ENCODE measurements at regions not wholly inside any gene's neighbourhood (a gene's known extent, or its start where the extent isn't known, plus 50 kb on each side); places are given as distances from the start of the nearest gene placed in this dataset.
"Not testable (repeated sequence)": the region's sequence is repeated elsewhere in the genome, so short reads cannot be mapped to it uniquely, and the experiment has no call there.

- H3K27ac ChIP-seq (ENCODE audit: low read depth in 2 of 2, low read length in 1 of 2); H3K36me3 ChIP-seq (ENCODE audit: control insufficient read depth in 2 of 2, insufficient read depth in 2 of 2, low read length in 1 of 2); H3K27me3 ChIP-seq (ENCODE audit: control insufficient read depth in 1 of 2, insufficient read depth in 2 of 2, low read length in 2 of 2); H3K9me3 ChIP-seq (ENCODE audit: control insufficient read depth in 2 of 2, insufficient read depth in 1 of 2, low read depth in 1 of 2, low read length in 1 of 2); H3K4me3 ChIP-seq (ENCODE audit: low read depth in 1 of 2, low read length in 2 of 2); H3K4me1 ChIP-seq (ENCODE audit: control insufficient read depth in 2 of 2, insufficient read depth in 2 of 2, low read length in 1 of 2): not testable (repeated sequence)
- WGBS, 2 donors, result 62 to 86% methylated on average over 2 to 4 of the region's 4 CpGs
Observed at GRCh38 chr5:18674212-18674611, 1040.0 kb downstream of the TAF11L14 start.

DNA sequence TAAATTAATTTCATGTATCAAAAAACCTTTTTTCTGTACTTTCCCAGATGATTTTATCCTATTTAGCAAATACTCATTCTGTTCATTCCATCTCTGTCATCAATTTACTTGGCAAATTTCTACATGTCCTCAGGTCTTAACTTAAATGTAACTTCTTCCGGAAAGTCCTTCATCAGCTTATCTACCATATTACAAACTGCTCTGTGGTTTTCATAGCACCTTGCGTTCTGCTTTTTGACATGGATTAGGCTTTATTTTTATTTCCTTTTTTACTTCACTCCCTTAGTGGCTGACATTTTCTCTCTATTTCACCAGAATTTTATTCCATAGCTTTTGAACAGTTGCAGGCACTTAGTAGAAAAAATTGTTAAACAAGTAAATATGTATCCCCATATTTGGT, 1040.8 kb downstream of the TAF11L14 start:
- Histone ChIP-seq H3K9me3 (ENCODE audit: control insufficient read depth in 2 of 2, insufficient read depth in 1 of 2, low read depth in 1 of 2, low read length in 1 of 2) (no peaks in the 10 kb centered on the region), H3K36me3 (ENCODE audit: control insufficient read depth in 2 of 2, insufficient read depth in 2 of 2, low read length in 1 of 2) (no peaks in the 10 kb centered on the region), H3K27ac (ENCODE audit: low read depth in 2 of 2, low read length in 1 of 2) (no peak overlapping the region), H3K27me3 (ENCODE audit: control insufficient read depth in 1 of 2, insufficient read depth in 2 of 2, low read length in 2 of 2) (no peaks in the 10 kb centered on the region), H3K4me3 (ENCODE audit: low read depth in 1 of 2, low read length in 2 of 2) (no peak overlapping the region), H3K4me1 (ENCODE audit: control insufficient read depth in 2 of 2, insufficient read depth in 2 of 2, low read length in 1 of 2) (no peaks in the 10 kb centered on the region)
- 61 to 76% methylated on average over 2 of the region's 2 CpGs for WGBS, 2 donors

DNA sequence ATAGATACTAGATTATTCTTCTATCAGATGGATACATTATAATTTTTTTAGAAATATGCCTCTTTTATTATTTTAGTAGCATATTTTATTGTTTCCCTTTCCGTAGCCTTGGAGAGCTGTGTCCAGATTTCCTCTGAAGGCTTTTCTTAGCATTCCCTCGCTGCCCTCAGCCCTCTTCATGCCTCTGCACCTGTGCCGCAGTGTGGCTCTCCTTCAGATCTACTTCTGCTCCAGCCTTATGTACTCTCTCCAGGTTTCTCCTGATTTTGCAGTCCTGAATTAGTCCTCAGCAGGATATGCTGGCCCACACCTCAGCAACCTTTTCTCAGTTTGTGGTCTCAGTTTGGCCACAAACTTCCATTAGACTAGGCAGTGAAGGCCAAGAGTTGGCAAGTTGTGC, 1052.0 kb downstream of the TAF11L14 start:
- Histone ChIP-seq H3K9me3 (ENCODE audit: control insufficient read depth in 2 of 2, insufficient read depth in 1 of 2, low read depth in 1 of 2, low read length in 1 of 2) (no peaks in the 10 kb centered on the region), H3K4me1 (ENCODE audit: control insufficient read depth in 2 of 2, insufficient read depth in 2 of 2, low read length in 1 of 2) (peaks cover 0 to 2% of the 10 kb centered on the region in 2 donors), H3K36me3 (ENCODE audit: control insufficient read depth in 2 of 2, insufficient read depth in 2 of 2, low read length in 1 of 2) (no peaks in the 10 kb centered on the region), H3K27ac (ENCODE audit: low read depth in 2 of 2, low read length in 1 of 2) (no peak overlapping the region), H3K27me3 (ENCODE audit: control insufficient read depth in 1 of 2, insufficient read depth in 2 of 2, low read length in 2 of 2) (no peaks in the 10 kb centered on the region), H3K4me3 (ENCODE audit: low read depth in 1 of 2, low read length in 2 of 2) (no peak overlapping the region)
- 89 to 94% methylated on average over 3 of the region's 3 CpGs for WGBS, 2 donors

DNA sequence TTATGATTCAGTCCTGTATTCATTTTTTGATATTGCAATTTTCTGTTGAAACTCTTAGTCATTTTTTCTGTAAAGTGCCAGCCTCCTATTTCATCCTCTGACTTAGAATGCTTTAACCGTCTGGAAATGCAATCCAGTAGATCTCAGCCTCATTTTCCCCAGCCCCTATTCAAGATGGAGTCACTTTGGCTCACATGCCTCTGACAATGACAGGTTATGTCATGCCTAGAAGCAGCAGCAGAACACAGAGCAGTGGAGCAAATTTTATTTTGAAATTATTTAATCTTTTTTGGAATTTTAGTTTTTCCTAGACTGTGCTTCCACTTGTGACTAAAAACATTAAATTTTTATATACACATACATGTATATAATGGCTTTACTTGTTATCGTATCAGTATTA, 1053.2 kb downstream of the TAF11L14 start:
- H3K4me3 ChIP-seq (ENCODE audit: low read depth in 1 of 2, low read length in 2 of 2), result no peak overlapping the region
- H3K27ac ChIP-seq (ENCODE audit: low read depth in 2 of 2, low read length in 1 of 2), result no peak overlapping the region
- H3K9me3 ChIP-seq (ENCODE audit: control insufficient read depth in 2 of 2, insufficient read depth in 1 of 2, low read depth in 1 of 2, low read length in 1 of 2), result no peaks in the 10 kb centered on the region
- no peaks in the 10 kb centered on the region for H3K27me3 ChIP-seq (ENCODE audit: control insufficient read depth in 1 of 2, insufficient read depth in 2 of 2, low read length in 2 of 2)
- H3K4me1 ChIP-seq (ENCODE audit: control insufficient read depth in 2 of 2, insufficient read depth in 2 of 2, low read length in 1 of 2), result peaks cover 0 to 2% of the 10 kb centered on the region in 2 donors
- 79 to 87% methylated on average over 2 of the region's 2 CpGs for WGBS, 2 donors
- H3K36me3 ChIP-seq (ENCODE audit: control insufficient read depth in 2 of 2, insufficient read depth in 2 of 2, low read length in 1 of 2), result no peaks in the 10 kb centered on the region

- Histone ChIP-seq H3K36me3 (ENCODE audit: control insufficient read depth in 2 of 2, insufficient read depth in 2 of 2, low read length in 1 of 2) (no peaks in the 10 kb centered on the region), H3K9me3 (ENCODE audit: control insufficient read depth in 2 of 2, insufficient read depth in 1 of 2, low read depth in 1 of 2, low read length in 1 of 2) (no peaks in the 10 kb centered on the region), H3K4me3 (ENCODE audit: low read depth in 1 of 2, low read length in 2 of 2) (no peak overlapping the region), H3K27ac (ENCODE audit: low read depth in 2 of 2, low read length in 1 of 2) (no peak overlapping the region), H3K4me1 (ENCODE audit: control insufficient read depth in 2 of 2, insufficient read depth in 2 of 2, low read length in 1 of 2) (no peaks in the 10 kb centered on the region), H3K27me3 (ENCODE audit: control insufficient read depth in 1 of 2, insufficient read depth in 2 of 2, low read length in 2 of 2) (no peaks in the 10 kb centered on the region)
- WGBS, 2 donors, result 53 to 69% methylated on average over 1 of the region's 1 CpG
Observed at GRCh38 chr5:18699681-18700080, 1065.4 kb downstream of the TAF11L14 start.

DNA sequence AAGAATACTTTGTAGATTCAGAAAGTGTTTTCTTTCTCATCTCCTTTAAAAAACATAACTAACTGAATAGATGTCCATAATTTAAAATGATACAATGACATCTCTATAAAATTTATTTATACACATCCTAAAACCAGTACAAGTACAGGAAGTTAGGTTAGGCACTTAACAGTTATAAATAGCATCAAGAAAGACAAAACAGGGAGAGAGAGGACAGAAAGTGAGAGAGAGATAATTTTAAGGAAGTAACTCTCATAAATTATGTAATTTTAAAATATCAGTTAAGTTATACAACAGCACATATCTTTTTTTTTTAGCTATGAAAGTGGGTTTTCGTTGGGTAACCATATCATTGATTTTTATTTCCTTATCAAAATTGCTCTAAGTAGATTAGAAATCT, 1068.6 kb downstream of the TAF11L14 start:
- H3K4me3 ChIP-seq (ENCODE audit: low read depth in 1 of 2, low read length in 2 of 2), result no peak overlapping the region
- H3K4me1 ChIP-seq (ENCODE audit: control insufficient read depth in 2 of 2, insufficient read depth in 2 of 2, low read length in 1 of 2), result no peaks in the 10 kb centered on the region
- no peaks in the 10 kb centered on the region for H3K27me3 ChIP-seq (ENCODE audit: control insufficient read depth in 1 of 2, insufficient read depth in 2 of 2, low read length in 2 of 2)
- WGBS, 2 donors, result 43 to 66% methylated on average over 1 of the region's 1 CpG
- H3K36me3 ChIP-seq (ENCODE audit: control insufficient read depth in 2 of 2, insufficient read depth in 2 of 2, low read length in 1 of 2), result no peaks in the 10 kb centered on the region
- no peak overlapping the region for H3K27ac ChIP-seq (ENCODE audit: low read depth in 2 of 2, low read length in 1 of 2)
- no peaks in the 10 kb centered on the region for H3K9me3 ChIP-seq (ENCODE audit: control insufficient read depth in 2 of 2, insufficient read depth in 1 of 2, low read depth in 1 of 2, low read length in 1 of 2)

- H3K27me3 ChIP-seq (ENCODE audit: control insufficient read depth in 1 of 2, insufficient read depth in 2 of 2, low read length in 2 of 2), result no peaks in the 10 kb centered on the region
- WGBS, 2 donors, result 81 to 83% methylated on average over 5 of the region's 5 CpGs
Observed at GRCh38 chr5:18712936-18713485, 1078.8 kb downstream of the TAF11L14 start.

DNA sequence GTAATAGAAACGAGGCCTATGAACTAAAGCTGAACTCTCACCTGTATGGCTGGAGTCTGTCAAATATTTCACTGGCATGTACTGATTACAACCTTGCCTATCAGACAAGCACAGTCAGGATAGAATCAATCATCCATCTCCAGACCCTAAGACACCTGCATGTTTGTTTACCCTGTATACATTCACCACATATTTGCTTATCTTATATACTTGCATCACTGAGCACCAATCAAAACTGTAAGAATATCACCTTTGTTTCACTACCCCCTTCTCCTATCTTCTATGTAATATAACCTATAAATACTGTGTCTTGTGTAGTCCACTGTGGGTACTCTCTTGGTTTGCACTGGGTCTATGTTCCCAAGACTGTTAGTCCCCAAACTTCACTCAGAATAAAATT, 1085.7 kb downstream of the TAF11L14 start:
- Histone ChIP-seq H3K27me3 (ENCODE audit: control insufficient read depth in 1 of 2, insufficient read depth in 2 of 2, low read length in 2 of 2) (no peaks in the 10 kb centered on the region), H3K36me3 (ENCODE audit: control insufficient read depth in 2 of 2, insufficient read depth in 2 of 2, low read length in 1 of 2) (no peaks in the 10 kb centered on the region), H3K9me3 (ENCODE audit: control insufficient read depth in 2 of 2, insufficient read depth in 1 of 2, low read depth in 1 of 2, low read length in 1 of 2) (no peaks in the 10 kb centered on the region), H3K4me3 (ENCODE audit: low read depth in 1 of 2, low read length in 2 of 2) (no peak overlapping the region), H3K27ac (ENCODE audit: low read depth in 2 of 2, low read length in 1 of 2) (no peak overlapping the region), H3K4me1 (ENCODE audit: control insufficient read depth in 2 of 2, insufficient read depth in 2 of 2, low read length in 1 of 2) (no peaks in the 10 kb centered on the region)
- WGBS, 2 donors, result 16 to 25% methylated on average over 1 of the region's 1 CpG

More at GRCh38 chr5:18712936-18713485, 1078.8 kb downstream of the TAF11L14 start:
- Histone ChIP-seq H3K36me3 (ENCODE audit: control insufficient read depth in 2 of 2, insufficient read depth in 2 of 2, low read length in 1 of 2) (no peaks in the 10 kb centered on the region), H3K9me3 (ENCODE audit: control insufficient read depth in 2 of 2, insufficient read depth in 1 of 2, low read depth in 1 of 2, low read length in 1 of 2) (no peaks in the 10 kb centered on the region), H3K4me3 (ENCODE audit: low read depth in 1 of 2, low read length in 2 of 2) (no peak overlapping the region), H3K27ac (ENCODE audit: low read depth in 2 of 2, low read length in 1 of 2) (no peak overlapping the region), H3K4me1 (ENCODE audit: control insufficient read depth in 2 of 2, insufficient read depth in 2 of 2, low read length in 1 of 2) (no peaks in the 10 kb centered on the region)

GRCh38 chr5:18732556-18733479, 1098.6 kb downstream of the TAF11L14 start:
- no peaks in the 10 kb centered on the region for H3K36me3 ChIP-seq (ENCODE audit: control insufficient read depth in 2 of 2, insufficient read depth in 2 of 2, low read length in 1 of 2)
- H3K27ac ChIP-seq (ENCODE audit: low read depth in 2 of 2, low read length in 1 of 2), result no peak overlapping the region
- H3K4me3 ChIP-seq (ENCODE audit: low read depth in 1 of 2, low read length in 2 of 2), result no peak overlapping the region
- H3K4me1 ChIP-seq (ENCODE audit: control insufficient read depth in 2 of 2, insufficient read depth in 2 of 2, low read length in 1 of 2), result no peaks in the 10 kb centered on the region
- 91 to 93% methylated on average over 16 of the region's 16 CpGs for WGBS, 2 donors
- H3K27me3 ChIP-seq (ENCODE audit: control insufficient read depth in 1 of 2, insufficient read depth in 2 of 2, low read length in 2 of 2), result no peaks in the 10 kb centered on the region
- peaks cover 0 to 2% of the 10 kb centered on the region in 2 donors for H3K9me3 ChIP-seq (ENCODE audit: control insufficient read depth in 2 of 2, insufficient read depth in 1 of 2, low read depth in 1 of 2, low read length in 1 of 2)

GRCh38 chr5:18736051-18736398, 1101.8 kb downstream of the TAF11L14 start:
- Histone ChIP-seq H3K27me3 (ENCODE audit: control insufficient read depth in 1 of 2, insufficient read depth in 2 of 2, low read length in 2 of 2) (no peaks in the 10 kb centered on the region), H3K27ac (ENCODE audit: low read depth in 2 of 2, low read length in 1 of 2) (no peak overlapping the region)
- WGBS, 2 donors, result 43 to 52% methylated on average over 2 of the region's 2 CpGs

More at GRCh38 chr5:18736051-18736398, 1101.8 kb downstream of the TAF11L14 start:
- H3K9me3 ChIP-seq (ENCODE audit: control insufficient read depth in 2 of 2, insufficient read depth in 1 of 2, low read depth in 1 of 2, low read length in 1 of 2), result peaks cover 0 to 2% of the 10 kb centered on the region in 2 donors
- no peaks in the 10 kb centered on the region for H3K36me3 ChIP-seq (ENCODE audit: control insufficient read depth in 2 of 2, insufficient read depth in 2 of 2, low read length in 1 of 2)
- no peak overlapping the region for H3K4me3 ChIP-seq (ENCODE audit: low read depth in 1 of 2, low read length in 2 of 2)
- no peaks in the 10 kb centered on the region for H3K4me1 ChIP-seq (ENCODE audit: control insufficient read depth in 2 of 2, insufficient read depth in 2 of 2, low read length in 1 of 2)

All from esophagus (tissue), 2 donors.